ENCODE measurements at regions not wholly inside any gene's neighbourhood (a gene's known extent, or its start where the extent isn't known, plus 50 kb on each side); places are given as distances from the start of the nearest gene placed in this dataset.

DNA sequence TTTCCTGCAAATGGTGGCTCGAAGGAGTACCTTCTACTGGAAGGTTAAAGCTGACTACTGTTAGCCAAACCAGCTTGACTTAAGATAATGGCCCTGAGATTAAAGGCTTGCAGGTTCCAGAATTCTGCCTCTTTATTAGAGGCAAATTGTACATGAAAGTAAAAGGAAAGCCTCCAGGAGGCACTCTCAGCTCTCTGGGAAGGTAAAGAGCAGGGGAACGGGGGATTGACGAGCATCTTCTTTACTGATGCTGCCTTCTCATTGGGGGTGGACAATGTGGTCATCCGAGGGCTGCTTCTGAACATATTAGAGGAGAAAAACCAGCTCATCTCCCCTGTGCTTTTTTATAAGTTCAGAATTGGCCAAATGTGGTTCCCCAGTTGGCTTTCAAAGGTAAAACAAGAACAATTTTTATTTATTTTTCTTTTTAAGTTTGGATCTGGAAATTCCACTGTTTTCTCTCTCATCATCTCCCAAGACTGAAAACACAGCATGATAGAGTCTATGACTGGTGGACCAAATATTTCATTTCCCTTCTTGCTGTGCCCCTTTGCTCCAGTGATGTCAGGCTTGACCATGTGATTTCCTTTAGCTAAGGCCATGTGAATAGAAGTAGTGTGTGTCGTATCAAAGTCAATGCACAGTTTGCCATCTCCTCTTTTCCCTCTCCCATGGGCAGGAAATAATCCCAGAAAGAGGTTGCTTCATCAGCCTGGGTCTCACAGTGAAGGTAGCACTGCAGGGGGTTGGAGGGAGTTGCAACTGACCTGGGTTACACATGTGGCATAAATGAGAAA is 292.7 kb downstream of the PRDM2 start:
- no peaks in the 10 kb centered on the region for H3K4me1 ChIP-seq (ENCODE audit: control insufficient read depth in 3 of 3, insufficient read depth in 2 of 3, low read depth in 1 of 3, low read length in 2 of 3)
- no peaks in the 10 kb centered on the region for H3K27me3 ChIP-seq (ENCODE audit: control insufficient read depth in 3 of 3, insufficient read depth in 3 of 3, low read length in 3 of 3)
- H3K36me3 ChIP-seq (ENCODE audit: control insufficient read depth in 3 of 3, insufficient read depth in 2 of 3, low read depth in 1 of 3, low read length in 3 of 3), result no peaks in the 10 kb centered on the region
- peaks cover 0 to 13% of the 10 kb centered on the region in 2 donors for H3K9me3 ChIP-seq (ENCODE audit: control insufficient read depth in 2 of 2, insufficient read depth in 1 of 2, low read depth in 1 of 2, low read length in 1 of 2)
- FAIRE-seq (no peak), DNase-seq (no peak)
- no peak overlapping the region for H3K4me3 ChIP-seq (ENCODE audit: low read depth in 1 of 3, low read length in 3 of 3)
- 59 to 78% (median 62%) methylated on average over 5 of the region's 5 CpGs for WGBS, 3 donors
- no peak overlapping the region for H3K27ac ChIP-seq (ENCODE audit: low read depth in 1 of 3, low read length in 2 of 3)

DNA sequence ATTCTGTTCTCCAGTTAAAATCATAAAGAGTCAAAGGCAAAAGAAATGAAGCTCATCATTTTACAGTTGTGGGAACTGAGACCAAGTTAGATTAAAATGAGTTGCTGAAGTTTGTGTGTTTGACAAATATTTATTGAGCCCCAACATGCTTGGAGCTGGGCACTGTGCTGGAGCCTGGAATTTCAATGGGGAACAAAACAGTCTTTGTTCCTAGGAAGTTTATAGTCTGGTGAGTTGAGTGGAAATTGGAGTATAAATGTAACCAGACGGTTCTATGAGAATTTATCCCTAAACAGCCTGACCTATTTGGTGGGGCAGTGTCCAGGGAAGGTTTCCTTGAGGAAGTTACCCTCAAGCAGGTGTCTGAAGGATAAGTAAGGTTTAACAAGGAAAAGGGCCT is 294.4 kb downstream of the PRDM2 start:
- no peak overlapping the region for H3K27ac ChIP-seq (ENCODE audit: low read depth in 1 of 3, low read length in 2 of 3)
- no peak overlapping the region for H3K4me3 ChIP-seq (ENCODE audit: low read depth in 1 of 3, low read length in 3 of 3)
- H3K36me3 ChIP-seq (ENCODE audit: control insufficient read depth in 3 of 3, insufficient read depth in 2 of 3, low read depth in 1 of 3, low read length in 3 of 3), result no peaks in the 10 kb centered on the region
- H3K27me3 ChIP-seq (ENCODE audit: control insufficient read depth in 3 of 3, insufficient read depth in 3 of 3, low read length in 3 of 3), result no peaks in the 10 kb centered on the region
- H3K9me3 ChIP-seq (ENCODE audit: control insufficient read depth in 2 of 2, insufficient read depth in 1 of 2, low read depth in 1 of 2, low read length in 1 of 2), result peaks cover 0 to 13% of the 10 kb centered on the region in 2 donors
- WGBS, 3 donors, result 3 to 46% (median 19%) methylated on average over 1 of the region's 1 CpG
- H3K4me1 ChIP-seq (ENCODE audit: control insufficient read depth in 3 of 3, insufficient read depth in 2 of 3, low read depth in 1 of 3, low read length in 2 of 3), result no peaks in the 10 kb centered on the region
- FAIRE-seq, result no peak
- DNase-seq, result no peak

DNA sequence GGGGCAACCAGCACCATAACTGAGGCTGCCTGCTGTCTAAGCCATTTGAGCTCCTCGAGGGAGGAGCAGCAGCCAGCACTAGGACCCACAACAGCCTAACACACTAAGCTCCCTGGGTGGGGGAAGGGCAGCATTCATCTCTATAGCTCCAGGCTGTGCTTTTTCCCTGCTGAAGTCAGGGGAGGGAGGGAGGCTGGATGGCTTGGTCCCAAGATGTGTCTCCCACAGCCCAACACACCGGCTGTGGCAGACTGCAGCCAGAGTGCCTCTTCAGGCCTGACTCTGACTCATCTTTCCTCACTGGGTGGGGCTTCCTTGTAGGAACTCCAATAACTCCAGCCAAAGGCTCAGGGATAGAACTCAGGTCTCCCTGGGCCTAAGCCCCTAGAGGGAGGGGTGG is 296.3 kb downstream of the PRDM2 start:
- Histone ChIP-seq H3K4me3 (ENCODE audit: low read depth in 1 of 3, low read length in 3 of 3) (no peak overlapping the region), H3K4me1 (ENCODE audit: control insufficient read depth in 3 of 3, insufficient read depth in 2 of 3, low read depth in 1 of 3, low read length in 2 of 3) (no peaks in the 10 kb centered on the region), H3K9me3 (ENCODE audit: control insufficient read depth in 2 of 2, insufficient read depth in 1 of 2, low read depth in 1 of 2, low read length in 1 of 2) (peaks cover 0 to 13% of the 10 kb centered on the region in 2 donors), H3K36me3 (ENCODE audit: control insufficient read depth in 3 of 3, insufficient read depth in 2 of 3, low read depth in 1 of 3, low read length in 3 of 3) (no peaks in the 10 kb centered on the region), H3K27me3 (ENCODE audit: control insufficient read depth in 3 of 3, insufficient read depth in 3 of 3, low read length in 3 of 3) (no peaks in the 10 kb centered on the region), H3K27ac (ENCODE audit: low read depth in 1 of 3, low read length in 2 of 3) (no peak overlapping the region)
- FAIRE-seq (no peak), DNase-seq (no peak)
- 51 to 75% (median 72%) methylated on average over 2 of the region's 2 CpGs for WGBS, 3 donors

DNA sequence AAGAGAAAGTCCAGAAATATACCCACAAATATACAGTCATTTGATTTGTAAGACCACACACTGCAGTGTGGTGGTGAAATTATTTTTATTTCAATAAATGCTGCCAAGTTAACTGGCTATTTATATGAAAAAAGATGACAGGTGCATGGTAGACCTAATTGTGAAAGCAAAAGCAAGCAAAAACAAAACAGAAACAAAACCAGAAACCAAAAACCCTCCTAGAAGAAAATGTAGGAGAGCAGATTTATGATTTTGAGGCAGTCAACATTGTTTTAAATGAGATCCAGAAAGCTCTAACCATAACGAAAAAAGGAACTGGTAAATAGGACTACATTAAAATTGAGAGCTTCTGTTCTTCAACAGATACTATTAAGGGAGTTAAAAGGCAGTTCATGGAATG is 303.6 kb downstream of the PRDM2 start:
- Histone ChIP-seq H3K9me3 (ENCODE audit: control insufficient read depth in 2 of 2, insufficient read depth in 1 of 2, low read depth in 1 of 2, low read length in 1 of 2) (no peaks in the 10 kb centered on the region), H3K36me3 (ENCODE audit: control insufficient read depth in 3 of 3, insufficient read depth in 2 of 3, low read depth in 1 of 3, low read length in 3 of 3) (no peaks in the 10 kb centered on the region), H3K4me1 (ENCODE audit: control insufficient read depth in 3 of 3, insufficient read depth in 2 of 3, low read depth in 1 of 3, low read length in 2 of 3) (no peaks in the 10 kb centered on the region), H3K4me3 (ENCODE audit: low read depth in 1 of 3, low read length in 3 of 3) (no peak overlapping the region), H3K27ac (ENCODE audit: low read depth in 1 of 3, low read length in 2 of 3) (no peak overlapping the region), H3K27me3 (ENCODE audit: control insufficient read depth in 3 of 3, insufficient read depth in 3 of 3, low read length in 3 of 3) (no peaks in the 10 kb centered on the region)
- FAIRE-seq, result no peak
- DNase-seq, result no peak
- WGBS, 3 donors, result 26 to 35% (median 31%) methylated on average over 1 of the region's 1 CpG

DNA sequence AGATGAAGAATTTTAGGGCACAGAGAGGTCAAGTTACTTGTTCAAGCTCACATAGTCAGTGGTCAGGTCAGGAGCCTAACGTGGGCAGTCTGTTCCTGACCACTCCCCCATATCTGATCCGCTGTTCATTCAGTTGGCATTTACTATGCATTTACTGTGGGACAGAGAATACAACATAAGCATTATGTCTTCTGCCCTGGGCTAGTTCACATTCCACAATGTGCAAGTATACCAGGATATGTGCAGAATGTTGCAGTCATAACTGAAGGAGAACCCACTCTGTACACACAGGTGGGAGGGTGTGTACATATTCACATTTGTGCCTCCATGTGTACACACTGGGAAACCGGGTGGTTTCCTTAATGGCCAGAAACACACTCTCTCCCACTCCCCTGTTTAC is 309.6 kb downstream of the PRDM2 start:
- no peak for FAIRE-seq
- no peak overlapping the region for H3K27ac ChIP-seq (ENCODE audit: low read depth in 1 of 3, low read length in 2 of 3)
- no peak for DNase-seq
- H3K4me3 ChIP-seq (ENCODE audit: low read depth in 1 of 3, low read length in 3 of 3), result no peak overlapping the region
- 75 to 84% (median 81%) methylated on average over 3 of the region's 3 CpGs for WGBS, 3 donors
- H3K27me3 ChIP-seq (ENCODE audit: control insufficient read depth in 3 of 3, insufficient read depth in 3 of 3, low read length in 3 of 3), result no peaks in the 10 kb centered on the region
- no peaks in the 10 kb centered on the region for H3K9me3 ChIP-seq (ENCODE audit: control insufficient read depth in 2 of 2, insufficient read depth in 1 of 2, low read depth in 1 of 2, low read length in 1 of 2)
- H3K36me3 ChIP-seq (ENCODE audit: control insufficient read depth in 3 of 3, insufficient read depth in 2 of 3, low read depth in 1 of 3, low read length in 3 of 3), result no peaks in the 10 kb centered on the region
- H3K4me1 ChIP-seq (ENCODE audit: control insufficient read depth in 3 of 3, insufficient read depth in 2 of 3, low read depth in 1 of 3, low read length in 2 of 3), result no peaks in the 10 kb centered on the region

DNA sequence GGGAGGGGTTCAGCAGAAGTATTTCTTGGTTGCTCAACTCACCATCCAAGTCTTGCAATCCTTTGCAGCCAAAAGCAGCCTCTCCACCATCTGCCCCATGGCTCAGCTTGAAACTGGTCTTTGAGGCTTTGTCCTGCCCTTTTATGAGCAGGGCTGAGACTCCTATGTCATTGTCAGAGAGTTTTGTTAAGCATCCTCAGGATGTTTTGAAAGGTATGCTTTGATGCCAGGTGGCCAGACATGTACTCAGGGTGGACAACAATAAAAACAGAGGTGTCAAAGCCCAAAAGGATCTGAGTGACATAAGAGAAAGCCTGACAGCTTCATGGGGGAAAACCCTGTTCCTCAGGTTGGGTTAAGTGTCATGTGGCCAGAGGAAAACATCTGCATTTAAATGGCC is 310.5 kb downstream of the PRDM2 start:
- no peak for FAIRE-seq
- no peaks in the 10 kb centered on the region for H3K4me1 ChIP-seq (ENCODE audit: control insufficient read depth in 3 of 3, insufficient read depth in 2 of 3, low read depth in 1 of 3, low read length in 2 of 3)

DNA sequence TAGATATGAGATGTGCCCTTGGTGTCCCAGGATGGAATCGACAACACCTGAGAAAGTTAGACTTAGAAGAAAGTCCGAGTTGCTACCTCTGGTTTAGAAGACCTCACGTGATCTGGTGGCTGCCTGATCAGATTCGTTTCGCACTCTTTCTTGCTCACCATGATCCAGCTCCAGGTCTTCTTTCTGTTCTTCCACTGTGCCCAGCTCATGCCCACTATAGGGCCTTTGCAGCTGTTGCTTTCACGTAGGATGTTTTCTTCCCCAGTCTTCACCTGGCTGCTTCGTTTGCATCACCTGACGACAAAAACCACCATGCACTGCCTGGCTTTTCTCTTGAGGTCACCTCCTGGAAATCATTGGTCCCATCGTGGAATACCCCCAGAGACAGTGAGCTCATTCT is 311.1 kb downstream of the PRDM2 start:
- Histone ChIP-seq H3K4me3 (ENCODE audit: low read depth in 1 of 3, low read length in 3 of 3) (no peak overlapping the region), H3K9me3 (ENCODE audit: control insufficient read depth in 2 of 2, insufficient read depth in 1 of 2, low read depth in 1 of 2, low read length in 1 of 2) (no peaks in the 10 kb centered on the region), H3K4me1 (ENCODE audit: control insufficient read depth in 3 of 3, insufficient read depth in 2 of 3, low read depth in 1 of 3, low read length in 2 of 3) (no peaks in the 10 kb centered on the region), H3K36me3 (ENCODE audit: control insufficient read depth in 3 of 3, insufficient read depth in 2 of 3, low read depth in 1 of 3, low read length in 3 of 3) (no peaks in the 10 kb centered on the region), H3K27me3 (ENCODE audit: control insufficient read depth in 3 of 3, insufficient read depth in 3 of 3, low read length in 3 of 3) (no peaks in the 10 kb centered on the region), H3K27ac (ENCODE audit: low read depth in 1 of 3, low read length in 2 of 3) (no peak overlapping the region)
- 69 to 77% (median 72%) methylated on average over 9 of the region's 9 CpGs for WGBS, 3 donors
- FAIRE-seq (no peak), DNase-seq (no peak)

More for the DNA sequence above, 310.5 kb downstream of the PRDM2 start:
- no peak for DNase-seq
- no peaks in the 10 kb centered on the region for H3K36me3 ChIP-seq (ENCODE audit: control insufficient read depth in 3 of 3, insufficient read depth in 2 of 3, low read depth in 1 of 3, low read length in 3 of 3)
- no peaks in the 10 kb centered on the region for H3K9me3 ChIP-seq (ENCODE audit: control insufficient read depth in 2 of 2, insufficient read depth in 1 of 2, low read depth in 1 of 2, low read length in 1 of 2)
- no peak overlapping the region for H3K27ac ChIP-seq (ENCODE audit: low read depth in 1 of 3, low read length in 2 of 3)
- no peaks in the 10 kb centered on the region for H3K27me3 ChIP-seq (ENCODE audit: control insufficient read depth in 3 of 3, insufficient read depth in 3 of 3, low read length in 3 of 3)
- no peak overlapping the region for H3K4me3 ChIP-seq (ENCODE audit: low read depth in 1 of 3, low read length in 3 of 3)

DNA sequence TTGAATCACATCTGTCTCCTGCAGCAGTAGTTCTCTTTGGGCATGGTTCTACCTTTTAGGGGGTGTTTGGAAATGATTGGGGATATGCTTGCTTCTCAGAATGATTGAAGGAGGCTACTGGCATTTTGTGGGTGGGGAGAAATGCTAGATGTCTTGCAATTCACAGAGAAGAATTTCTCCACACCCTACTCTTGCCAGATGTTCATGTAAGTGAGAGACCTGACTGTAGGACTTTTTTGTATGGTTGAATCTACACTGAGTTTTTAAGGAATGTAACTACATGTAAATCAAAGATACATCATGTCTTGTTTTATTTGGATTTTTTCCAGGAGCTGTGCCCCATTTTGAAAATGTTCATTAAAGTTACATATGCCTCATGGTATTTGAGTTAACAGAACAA is 311.9 kb downstream of the PRDM2 start:
- Histone ChIP-seq H3K27me3 (ENCODE audit: control insufficient read depth in 3 of 3, insufficient read depth in 3 of 3, low read length in 3 of 3) (no peaks in the 10 kb centered on the region), H3K9me3 (ENCODE audit: control insufficient read depth in 2 of 2, insufficient read depth in 1 of 2, low read depth in 1 of 2, low read length in 1 of 2) (no peaks in the 10 kb centered on the region), H3K36me3 (ENCODE audit: control insufficient read depth in 3 of 3, insufficient read depth in 2 of 3, low read depth in 1 of 3, low read length in 3 of 3) (no peaks in the 10 kb centered on the region), H3K27ac (ENCODE audit: low read depth in 1 of 3, low read length in 2 of 3) (no peak overlapping the region), H3K4me3 (ENCODE audit: low read depth in 1 of 3, low read length in 3 of 3) (no peak overlapping the region), H3K4me1 (ENCODE audit: control insufficient read depth in 3 of 3, insufficient read depth in 2 of 3, low read depth in 1 of 3, low read length in 2 of 3) (no peaks in the 10 kb centered on the region)
- no peak for FAIRE-seq
- DNase-seq, result no peak

DNA sequence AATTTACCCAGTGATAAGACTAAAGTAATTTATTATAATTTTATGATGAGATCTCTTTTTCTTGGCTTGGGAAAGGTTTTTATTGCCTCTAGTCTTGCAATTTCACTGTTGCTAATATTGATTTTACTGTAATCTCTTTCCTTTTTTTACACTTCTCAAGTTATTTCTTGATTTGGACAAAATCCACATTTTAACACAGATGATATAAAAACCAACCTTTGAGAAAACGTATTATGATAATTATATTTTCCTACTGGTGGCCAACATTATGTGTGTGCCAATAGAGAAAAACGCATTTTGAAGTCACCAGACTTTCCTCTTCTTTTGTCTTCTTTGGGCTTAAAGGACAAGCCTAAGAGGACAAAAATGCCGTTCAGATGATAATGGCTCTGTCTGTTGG is 314.9 kb downstream of the PRDM2 start:
- 41 to 64% (median 51%) methylated on average over 3 of the region's 3 CpGs for WGBS, 3 donors
- FAIRE-seq (no peak), DNase-seq (no peak)
- no peaks in the 10 kb centered on the region for H3K4me1 ChIP-seq (ENCODE audit: control insufficient read depth in 3 of 3, insufficient read depth in 2 of 3, low read depth in 1 of 3, low read length in 2 of 3)
- no peaks in the 10 kb centered on the region for H3K36me3 ChIP-seq (ENCODE audit: control insufficient read depth in 3 of 3, insufficient read depth in 2 of 3, low read depth in 1 of 3, low read length in 3 of 3)
- no peak overlapping the region for H3K4me3 ChIP-seq (ENCODE audit: low read depth in 1 of 3, low read length in 3 of 3)
- no peaks in the 10 kb centered on the region for H3K9me3 ChIP-seq (ENCODE audit: control insufficient read depth in 2 of 2, insufficient read depth in 1 of 2, low read depth in 1 of 2, low read length in 1 of 2)
- H3K27me3 ChIP-seq (ENCODE audit: control insufficient read depth in 3 of 3, insufficient read depth in 3 of 3, low read length in 3 of 3), result no peaks in the 10 kb centered on the region
- no peak overlapping the region for H3K27ac ChIP-seq (ENCODE audit: low read depth in 1 of 3, low read length in 2 of 3)

Measured in small intestine (tissue), 7 donors.